Heart right ventricle (tissue), 16 donors: ENCODE measurements at regions not wholly inside any gene's neighbourhood (a gene's known extent, or its start where the extent isn't known, plus 50 kb on each side); places are given as distances from the start of the nearest gene placed in this dataset.

Source experiments
- ATAC-seq, 8 donors: fragments of 200-7000 bp; cut with Tn5 transposase; one replicate each; pipeline ENCODE4 v1.9.1; 2020; ENCODE audit warnings: mild to moderate bottlenecking in 8 of 8, moderate library complexity in 8 of 8, moderate number of reproducible peaks in 1 of 8
- DNase-seq, 2 donors: peaks; one replicate each; pipeline ENCODE4 v3.0.0-alpha.2; 2020
- H3K27ac ChIP-seq, 10 donors: fragments of 200-600 bp; sonication (generic) in 2 of 10; one replicate each; pipeline versions ENCODE4 v1.5.0 to v1.8.0; 2020 to 2022; ENCODE audit warnings: mild to moderate bottlenecking in 3 of 10
- H3K27me3 ChIP-seq, 7 donors: fragments of 200-600 bp; one replicate each; pipeline ENCODE4 v1.8.0; 2021 to 2022; ENCODE audit warnings: mild to moderate bottlenecking in 2 of 7
- H3K36me3 ChIP-seq, 9 donors: fragments of 200-600 bp; sonication (generic) in 1 of 9; one replicate each; pipeline versions ENCODE4 v1.5.0 to v1.8.0; 2020 to 2022; ENCODE audit warnings: mild to moderate bottlenecking in 2 of 9
- H3K4me1 ChIP-seq, 9 donors: fragments of 200-600 bp; sonication (generic) in 1 of 9; one replicate each; pipeline versions ENCODE4 v1.5.0 to v1.8.0; 2020 to 2022; ENCODE audit warnings: mild to moderate bottlenecking in 4 of 9
- H3K4me3 ChIP-seq, 10 donors: fragments of 200-600 bp; sonication (generic) in 2 of 10; one replicate each; pipeline versions ENCODE4 v1.5.0 to v1.8.0; 2020 to 2022; ENCODE audit warnings: mild to moderate bottlenecking in 7 of 10, moderate library complexity in 2 of 10
- H3K9me3 ChIP-seq, 11 donors: fragments of 200-600 bp in 10 of 11; sonication (generic) in 2 of 11; one replicate each; pipeline versions ENCODE4 v1.5.0 to v1.8.0; 2013 to 2022; ENCODE audit warnings: mild to moderate bottlenecking in 2 of 11, control low read depth in 1 of 11, moderate library complexity in 1 of 11
- WGBS, 2 donors: extraction: QIAGEN DNeasy Blood & Tissue Kit; methylation state at CpG; one replicate each; pipeline ENCODE4 v1.1.7; 2013; ENCODE audit warnings: inconsistent platforms in 1 of 2; 5-methylcytosine and 5-hydroxymethylcytosine counted together
- intact Hi-C, 10 donors: fragments of 100-400 bp; cut with DNase I; formaldehyde crosslinking; loops; one replicate each; pipeline versions ENCODE4 v1.11.1 to v1.14.2; 2022
- TF ChIP-seq, protein P1 (sequence below), 9 donors: fragments of 200-600 bp; sonication (generic) in 2 of 9; IDR thresholded peaks; one replicate each; pipeline versions ENCODE4 v1.5.0 to v1.8.0; 2021 to 2022; ENCODE audit warnings: antibody characterized with exemption in 9 of 9, mild to moderate bottlenecking in 5 of 9, moderate library complexity in 1 of 9
- donor health status: Arrhythmogenic right ventricular cardiomyopathy.
- donor health status: ischemic (EF 13 %, LVEDD 7.1; RV severe dilation, severe dysfunction).
- donor health status: healthy with polysubstance abuse.
- donor health status: DM: no; HTN: yes; CAD: no.
- donor health status: DM: no; HTN: no; CAD: no.
- donor health status: ischemic (EF 25% LVEDD 6.9; RV normal size, moderate dysfunction).
- donor health status: ischemic (EF 25% LVEDD 5.7; RV mildly dilated, moderate dysfunction).
- donor health status: healthy.
- donor health status: DM: yes; HTN: yes; CAD: no.
- donor health status: Ischemic cardiomyopathy.
- donor health status: ischemic (EF 35%, LVEDD 5.7; RV mildly dilated, moderate dysfunction).
- donor health status: nonischemic (EF 11% LVEDD 7.7; RV severe dilation, severe dysfunction).
- donor health status: DM: yes; HTN: yes; CAD: no.
- donor health status: PGD.
- donor health status: ischemic (EF 29% LVEDD 5.4; RV normal size, mild dysfunction).
- donor health status: nonischemic (EF 23%, LVEDD 6.1; RV moderate dilation, normal function).

- DNase-seq (no peak), ATAC-seq (no peak)
- no peak overlapping the region for H3K4me3 ChIP-seq
- intact Hi-C loops, result no loop called here
- H3K9me3 ChIP-seq, result no peaks in the 10 kb centered on the region
- no peak overlapping the region for H3K27ac ChIP-seq
- no peaks in the 10 kb centered on the region for H3K4me1 ChIP-seq
- TF ChIP-seq, protein P1, sequence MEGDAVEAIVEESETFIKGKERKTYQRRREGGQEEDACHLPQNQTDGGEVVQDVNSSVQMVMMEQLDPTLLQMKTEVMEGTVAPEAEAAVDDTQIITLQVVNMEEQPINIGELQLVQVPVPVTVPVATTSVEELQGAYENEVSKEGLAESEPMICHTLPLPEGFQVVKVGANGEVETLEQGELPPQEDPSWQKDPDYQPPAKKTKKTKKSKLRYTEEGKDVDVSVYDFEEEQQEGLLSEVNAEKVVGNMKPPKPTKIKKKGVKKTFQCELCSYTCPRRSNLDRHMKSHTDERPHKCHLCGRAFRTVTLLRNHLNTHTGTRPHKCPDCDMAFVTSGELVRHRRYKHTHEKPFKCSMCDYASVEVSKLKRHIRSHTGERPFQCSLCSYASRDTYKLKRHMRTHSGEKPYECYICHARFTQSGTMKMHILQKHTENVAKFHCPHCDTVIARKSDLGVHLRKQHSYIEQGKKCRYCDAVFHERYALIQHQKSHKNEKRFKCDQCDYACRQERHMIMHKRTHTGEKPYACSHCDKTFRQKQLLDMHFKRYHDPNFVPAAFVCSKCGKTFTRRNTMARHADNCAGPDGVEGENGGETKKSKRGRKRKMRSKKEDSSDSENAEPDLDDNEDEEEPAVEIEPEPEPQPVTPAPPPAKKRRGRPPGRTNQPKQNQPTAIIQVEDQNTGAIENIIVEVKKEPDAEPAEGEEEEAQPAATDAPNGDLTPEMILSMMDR (IDR thresholded peaks at IDR 0.05), result no peak
- H3K27me3 ChIP-seq, result no peaks in the 10 kb centered on the region
- H3K36me3 ChIP-seq, result no peaks in the 10 kb centered on the region
These were observed 301.8 kb upstream of the ZWINT start for GRCh38 chr10:56662765-56663447.

DNA sequence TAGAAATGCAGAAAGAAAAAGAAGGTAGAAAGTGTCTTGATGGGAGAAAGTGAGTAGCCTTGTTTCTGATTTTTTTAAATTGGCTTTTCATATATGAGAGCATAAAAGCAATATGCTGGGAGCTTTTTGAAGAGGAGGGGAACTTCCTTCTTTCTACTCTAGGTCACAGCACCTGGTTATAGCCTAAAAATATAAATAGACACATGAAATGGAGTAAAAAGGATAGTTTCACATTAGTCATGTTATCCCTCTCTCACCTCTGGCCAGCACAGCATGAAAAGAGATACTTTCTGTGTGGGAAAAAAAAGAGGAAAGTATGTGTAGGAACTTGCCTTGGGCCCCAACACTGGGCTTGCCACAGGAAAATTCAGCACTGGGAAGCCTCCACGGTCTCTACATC lies 292.2 kb upstream of the ZWINT start:
- WGBS, 2 donors, result 47 to 59% methylated on average over 1 of the region's 1 CpG
- TF ChIP-seq, protein P1 (IDR thresholded peaks at IDR 0.05), result no peak
- intact Hi-C loops, result no loop called here
- no peak for DNase-seq
- no peak for ATAC-seq
- Histone ChIP-seq H3K4me1 (no peaks in the 10 kb centered on the region), H3K27me3 (no peaks in the 10 kb centered on the region), H3K4me3 (no peak overlapping the region), H3K27ac (no peak overlapping the region), H3K9me3 (peaks cover 0 to 56% (median 10%) of the 10 kb centered on the region in 11 donors), H3K36me3 (no peaks in the 10 kb centered on the region)

DNA sequence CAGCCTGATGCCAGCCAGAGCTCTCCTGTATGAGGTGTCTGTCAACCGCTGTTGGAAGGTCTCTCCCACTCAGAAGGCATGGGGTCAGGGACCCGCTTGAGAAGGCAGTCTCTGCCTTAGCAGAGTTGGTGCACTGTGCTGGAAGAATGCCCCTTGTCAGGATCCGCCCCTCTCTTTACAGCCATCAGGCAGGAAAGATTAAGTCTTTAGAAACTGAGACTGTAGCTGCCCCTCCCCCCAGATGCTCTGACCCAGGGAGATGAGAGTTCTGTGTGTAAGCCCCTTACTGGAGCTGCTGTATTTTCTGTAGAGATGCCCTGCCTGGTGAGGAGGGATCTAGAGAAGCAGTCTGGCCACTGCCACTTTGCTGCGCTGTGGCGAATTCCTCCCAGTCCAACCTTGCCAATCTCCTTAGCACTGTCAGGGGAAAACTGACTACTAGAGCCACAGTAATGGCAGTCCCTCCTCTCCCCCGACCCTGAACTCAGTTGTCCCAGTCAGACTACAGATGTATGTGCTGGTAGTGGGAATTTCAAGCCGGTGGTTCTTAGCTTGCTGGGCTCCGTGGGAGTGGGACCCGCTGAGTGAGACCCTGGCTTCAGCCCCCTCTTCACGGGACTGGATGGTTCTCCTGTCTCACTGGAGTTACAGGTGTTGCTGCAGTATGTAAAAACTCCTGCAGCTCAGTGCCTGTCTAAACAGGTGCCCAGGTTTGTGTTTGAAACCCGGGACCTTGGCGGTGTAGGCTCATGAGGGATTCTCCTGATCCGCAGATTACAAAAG lies 285.5 kb upstream of the ZWINT start:
- H3K36me3 ChIP-seq, result no peaks in the 10 kb centered on the region
- H3K27me3 ChIP-seq, result no peaks in the 10 kb centered on the region
- peaks cover 0 to 38% (median 0%) of the 10 kb centered on the region in 11 donors for H3K9me3 ChIP-seq
- TF ChIP-seq, protein P1 (IDR thresholded peaks at IDR 0.05), result no peak
- ATAC-seq, result no peak
- H3K27ac ChIP-seq, result no peak overlapping the region
- no peak for DNase-seq
- H3K4me1 ChIP-seq, result no peaks in the 10 kb centered on the region
- intact Hi-C loops, result no loop called here
- WGBS, 2 donors, result 82 to 85% methylated on average over 13 of the region's 13 CpGs
- H3K4me3 ChIP-seq, result no peak overlapping the region

GRCh38 chr10:56633876-56634452 lies 272.9 kb upstream of the ZWINT start:
- TF ChIP-seq, protein P1 (IDR thresholded peaks at IDR 0.05), result no peak
- Histone ChIP-seq H3K4me3 (no peak overlapping the region), H3K27ac (no peak overlapping the region), H3K36me3 (no peaks in the 10 kb centered on the region), H3K4me1 (no peaks in the 10 kb centered on the region), H3K27me3 (no peaks in the 10 kb centered on the region), H3K9me3 (peaks cover 0 to 30% (median 9%) of the 10 kb centered on the region in 11 donors)
- WGBS, 2 donors, result 40 to 49% methylated on average over 1 of the region's 1 CpG
- DNase-seq (no peak), ATAC-seq (no peak)
- intact Hi-C loops, result no loop called here
